SJSA1 (cell line): ENCODE measurements at regions not wholly inside any gene's neighbourhood (a gene's known extent, or its start where the extent isn't known, plus 50 kb on each side); places are given as distances from the start of the nearest gene placed in this dataset.
"Not testable (repeated sequence)": the region's sequence is repeated elsewhere in the genome, so short reads cannot be mapped to it uniquely, and the experiment has no call there.

Experiments used
- DNase-seq, 2 experiments: peaks; one replicate each; pipeline ENCODE4 v3.0.0-alpha.2; 2015 to 2020; ENCODE audit warnings: low spot score in 2 of 2, low read depth in 1 of 2
- H3K27ac ChIP-seq: fragments of 250-450 bp; sonication (Bioruptor Pico); 2 replicates; pipeline ENCODE4 v1.5.1; 2020; ENCODE audit warnings: mild to moderate bottlenecking, moderate library complexity
- H3K27me3 ChIP-seq: fragments of 250-450 bp; sonication (Bioruptor Pico); replicated peaks from 2 replicates; pipeline ENCODE4 v1.5.1; 2020; ENCODE audit warnings: mild to moderate bottlenecking, moderate library complexity
- H3K36me3 ChIP-seq: fragments of 250-450 bp; sonication (Bioruptor Pico); 2 replicates; pipeline ENCODE4 v1.5.1; 2020; ENCODE audit warnings: mild to moderate bottlenecking
- H3K4me1 ChIP-seq: fragments of 250-450 bp; sonication (Bioruptor Pico); replicated peaks from 2 replicates; pipeline ENCODE4 v1.6.1; 2021; ENCODE audit warnings: mild to moderate bottlenecking
- H3K4me3 ChIP-seq: fragments of 250-450 bp; sonication (Bioruptor Pico); 2 replicates; pipeline ENCODE4 v1.5.1; 2020; ENCODE audit warnings: mild to moderate bottlenecking
- H3K9me3 ChIP-seq: fragments of 250-450 bp; sonication (Bioruptor Pico); replicated peaks from 2 replicates; pipeline ENCODE4 v1.5.1; 2020; ENCODE audit warnings: mild to moderate bottlenecking

GRCh38 chr22:15911704-15912103, 221.9 kb downstream of the POTEH start:
- not testable (repeated sequence) for DNase-seq, H3K4me3 ChIP-seq, H3K27me3 ChIP-seq, H3K4me1 ChIP-seq, H3K27ac ChIP-seq, H3K9me3 ChIP-seq, H3K36me3 ChIP-seq

- not testable (repeated sequence) for DNase-seq, H3K36me3 ChIP-seq, H3K9me3 ChIP-seq, H3K27ac ChIP-seq, H3K4me3 ChIP-seq, H3K4me1 ChIP-seq, H3K27me3 ChIP-seq
Observed at GRCh38 chr22:15919120-15919519, 229.3 kb downstream of the POTEH start.

- not testable (repeated sequence) for H3K9me3 ChIP-seq, H3K4me3 ChIP-seq, H3K4me1 ChIP-seq, DNase-seq, H3K27ac ChIP-seq, H3K36me3 ChIP-seq, H3K27me3 ChIP-seq
Observed at GRCh38 chr22:15920941-15921340, 231.1 kb downstream of the POTEH start.

DNA sequence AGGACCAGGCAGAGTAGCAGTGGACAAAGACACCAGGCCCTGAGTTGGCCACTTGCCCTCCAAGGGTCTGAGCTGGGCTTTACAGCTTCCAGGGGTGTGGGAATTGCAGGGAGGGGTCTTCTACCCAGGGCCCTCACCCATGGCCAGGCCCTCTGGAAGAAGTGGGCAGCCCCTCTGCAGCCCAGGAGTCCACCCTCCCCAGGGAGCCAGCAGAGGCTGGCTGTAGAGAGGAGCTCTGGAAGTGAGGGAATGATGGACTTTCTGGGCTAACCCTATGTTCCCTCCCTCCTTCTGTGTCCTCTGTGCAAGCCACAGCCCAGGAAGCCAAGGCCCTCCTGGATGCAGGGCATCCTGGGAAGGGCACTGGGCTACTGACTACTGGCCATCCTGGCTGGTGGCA, 232.3 kb downstream of the POTEH start:
- not testable (repeated sequence) for DNase-seq, H3K4me1 ChIP-seq, H3K36me3 ChIP-seq, H3K27me3 ChIP-seq, H3K4me3 ChIP-seq, H3K27ac ChIP-seq, H3K9me3 ChIP-seq

GRCh38 chr22:15922666-15923065, 232.8 kb downstream of the POTEH start:
- not testable (repeated sequence) for H3K4me1 ChIP-seq, H3K4me3 ChIP-seq, DNase-seq, H3K9me3 ChIP-seq, H3K27ac ChIP-seq, H3K36me3 ChIP-seq, H3K27me3 ChIP-seq

- not testable (repeated sequence) for H3K4me1 ChIP-seq, H3K9me3 ChIP-seq, H3K27me3 ChIP-seq, H3K27ac ChIP-seq, H3K4me3 ChIP-seq, H3K36me3 ChIP-seq, DNase-seq
Observed at GRCh38 chr22:15924820-15925219, 235.0 kb downstream of the POTEH start.

DNA sequence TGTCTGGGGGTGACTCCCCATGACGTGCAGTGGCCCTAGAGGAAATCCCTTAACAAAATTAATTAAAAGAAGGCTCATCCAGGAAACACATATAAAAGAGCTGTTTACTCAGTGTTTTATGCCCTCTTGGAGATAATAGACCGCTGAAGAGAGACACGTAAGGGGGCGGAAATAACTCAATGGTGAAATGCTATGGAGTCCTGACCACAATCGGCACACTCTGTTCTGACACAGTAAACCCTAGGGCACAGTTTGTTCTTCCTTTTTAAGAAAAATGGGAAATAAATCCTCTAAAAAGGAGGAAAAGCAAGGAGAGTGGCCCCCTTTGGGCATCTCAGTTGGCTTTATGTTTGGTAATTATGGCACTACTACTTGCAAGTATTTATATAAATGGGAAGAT, 237.3 kb downstream of the POTEH start:
- H3K4me1 ChIP-seq, H3K9me3 ChIP-seq, H3K36me3 ChIP-seq, H3K27me3 ChIP-seq, H3K27ac ChIP-seq, H3K4me3 ChIP-seq, DNase-seq: not testable (repeated sequence)
